ENCODE measurements at regions not wholly inside any gene's neighbourhood (a gene's known extent, or its start where the extent isn't known, plus 50 kb on each side); places are given as distances from the start of the nearest gene placed in this dataset.

DNA sequence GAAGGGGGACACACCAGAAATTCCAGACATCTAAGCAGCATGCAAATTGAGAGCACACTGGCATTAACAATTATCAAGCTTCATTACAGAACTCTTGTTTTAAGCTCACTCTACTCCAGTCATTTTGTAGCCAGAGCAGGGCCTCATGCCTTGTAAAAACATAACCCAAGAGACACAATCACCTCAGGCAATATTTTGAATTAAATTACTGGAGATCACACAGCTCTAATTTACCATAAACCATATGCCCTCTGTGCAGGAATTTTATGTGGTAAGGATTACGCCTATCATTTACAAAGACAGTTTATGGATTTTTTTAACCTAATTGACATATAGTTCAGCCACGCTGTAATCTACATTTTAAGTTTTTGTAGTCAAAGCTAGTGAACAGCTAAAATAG lies 414.1 kb upstream of the DDI1 start (continued):
- TF ChIP-seq MYC (CRISPR knock-in tag; IDR thresholded peaks at IDR 0.05; ENCODE audit: borderline replicate concordance): no peak
- TF ChIP-seq ZMYM3 (CRISPR knock-in tag; IDR thresholded peaks at IDR 0.05): no peak
- no peak for TF ChIP-seq RARA (CRISPR knock-in tag; IDR thresholded peaks at IDR 0.05)
- no peak for TF ChIP-seq ZNF629 (CRISPR knock-in tag; conservative IDR thresholded peaks at IDR 0.05)

DNA sequence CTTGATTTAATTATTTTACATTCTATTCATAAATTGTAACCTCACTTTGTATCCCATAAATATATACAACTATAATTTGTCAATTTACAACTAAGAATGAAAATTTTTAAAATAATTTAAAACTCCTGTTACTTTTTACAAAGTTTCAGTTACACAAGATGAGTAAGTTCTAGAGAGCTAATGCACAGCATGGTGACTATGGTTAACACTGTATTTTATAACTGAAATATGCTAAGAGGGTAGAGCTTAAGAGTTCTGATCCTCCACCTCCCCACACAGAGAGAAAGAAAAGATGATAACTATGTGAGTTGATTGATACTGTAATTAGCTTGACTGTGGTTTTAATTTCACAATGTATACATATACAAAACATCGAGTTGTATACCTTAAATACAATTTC lies 412.5 kb upstream of the DDI1 start:
- intact Hi-C loops (cut with micrococcal nuclease; ENCODE audit: unreplicated experiment) (no loop called here), in situ Hi-C loops (cut with HindIII; ENCODE audit: extremely low pct_ligation_motif_present, low pct_unique_long_range_greater_than_20kb) (no loop called here)
- Histone ChIP-seq H3K9me3 (ENCODE audit: low read length) (no peaks in the 10 kb centered on the region), H3K9ac (ENCODE audit: insufficient read depth, low read depth, low read length) (no peak overlapping the region), H3K27ac (ENCODE audit: extremely low read length, insufficient read depth, low read length) (no peak overlapping the region), H3K27me3 (ENCODE audit: control insufficient read depth in 1 of 2, insufficient read depth in 2 of 2, low read length in 2 of 2) (no peaks in the 10 kb centered on the region), H3K4me2 (ENCODE audit: low read depth, low read length) (no peak overlapping the region), H3K4me3 (replicated peaks in 1 of 3; ENCODE audit: insufficient read depth in 1 of 3, low read depth in 2 of 3, low read length in 3 of 3) (no peak overlapping the region), H2AFZ (ENCODE audit: low read length) (no peak overlapping the region), H4K20me1 (ENCODE audit: insufficient read depth, low read length) (no peaks in the 10 kb centered on the region), H3K36me3 (replicated peaks in 1 of 2; ENCODE audit: control insufficient read depth in 1 of 2, insufficient read depth in 2 of 2, low read length in 2 of 2) (no peaks in the 10 kb centered on the region), H3K79me2 (ENCODE audit: insufficient read depth, low read length) (no peaks in the 10 kb centered on the region), H3K4me1 (ENCODE audit: insufficient read depth, low read length) (no peaks in the 10 kb centered on the region)
- no TSS peak for BruUV-seq (replicated peaks)
- TF ChIP-seq, protein P1, sequence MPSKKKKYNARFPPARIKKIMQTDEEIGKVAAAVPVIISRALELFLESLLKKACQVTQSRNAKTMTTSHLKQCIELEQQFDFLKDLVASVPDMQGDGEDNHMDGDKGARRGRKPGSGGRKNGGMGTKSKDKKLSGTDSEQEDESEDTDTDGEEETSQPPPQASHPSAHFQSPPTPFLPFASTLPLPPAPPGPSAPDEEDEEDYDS (CRISPR knock-in tag; IDR thresholded peaks at IDR 0.05): no peak
- TF ChIP-seq, protein P2, sequence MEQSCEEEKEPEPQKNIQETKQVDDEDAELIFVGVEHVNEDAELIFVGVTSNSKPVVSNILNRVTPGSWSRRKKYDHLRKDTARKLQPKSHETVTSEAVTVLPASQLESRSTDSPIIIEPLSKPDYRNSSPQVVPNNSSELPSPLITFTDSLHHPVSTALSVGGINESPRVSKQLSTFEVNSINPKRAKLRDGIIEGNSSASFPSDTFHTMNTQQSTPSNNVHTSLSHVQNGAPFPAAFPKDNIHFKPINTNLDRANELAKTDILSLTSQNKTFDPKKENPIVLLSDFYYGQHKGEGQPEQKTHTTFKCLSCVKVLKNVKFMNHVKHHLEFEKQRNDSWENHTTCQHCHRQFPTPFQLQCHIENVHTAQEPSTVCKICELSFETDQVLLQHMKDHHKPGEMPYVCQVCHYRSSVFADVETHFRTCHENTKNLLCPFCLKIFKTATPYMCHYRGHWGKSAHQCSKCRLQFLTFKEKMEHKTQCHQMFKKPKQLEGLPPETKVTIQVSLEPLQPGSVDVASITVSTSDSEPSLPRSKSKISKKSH (CRISPR knock-in tag; IDR thresholded peaks at IDR 0.05; ENCODE audit: borderline replicate concordance): no peak
- no peak for TF ChIP-seq ZNF180 (CRISPR knock-in tag; IDR thresholded peaks at IDR 0.05; ENCODE audit: borderline replicate concordance, low read depth)
- no peak for TF ChIP-seq ZNF644 (CRISPR knock-in tag; IDR thresholded peaks at IDR 0.05; ENCODE audit: low read depth)
- TF ChIP-seq ZNF251 (CRISPR knock-in tag; IDR thresholded peaks at IDR 0.05): no peak
- no peak for TF ChIP-seq ZNF761 (CRISPR knock-in tag; conservative IDR thresholded peaks at IDR 0.05)
- TF ChIP-seq, protein P3, sequence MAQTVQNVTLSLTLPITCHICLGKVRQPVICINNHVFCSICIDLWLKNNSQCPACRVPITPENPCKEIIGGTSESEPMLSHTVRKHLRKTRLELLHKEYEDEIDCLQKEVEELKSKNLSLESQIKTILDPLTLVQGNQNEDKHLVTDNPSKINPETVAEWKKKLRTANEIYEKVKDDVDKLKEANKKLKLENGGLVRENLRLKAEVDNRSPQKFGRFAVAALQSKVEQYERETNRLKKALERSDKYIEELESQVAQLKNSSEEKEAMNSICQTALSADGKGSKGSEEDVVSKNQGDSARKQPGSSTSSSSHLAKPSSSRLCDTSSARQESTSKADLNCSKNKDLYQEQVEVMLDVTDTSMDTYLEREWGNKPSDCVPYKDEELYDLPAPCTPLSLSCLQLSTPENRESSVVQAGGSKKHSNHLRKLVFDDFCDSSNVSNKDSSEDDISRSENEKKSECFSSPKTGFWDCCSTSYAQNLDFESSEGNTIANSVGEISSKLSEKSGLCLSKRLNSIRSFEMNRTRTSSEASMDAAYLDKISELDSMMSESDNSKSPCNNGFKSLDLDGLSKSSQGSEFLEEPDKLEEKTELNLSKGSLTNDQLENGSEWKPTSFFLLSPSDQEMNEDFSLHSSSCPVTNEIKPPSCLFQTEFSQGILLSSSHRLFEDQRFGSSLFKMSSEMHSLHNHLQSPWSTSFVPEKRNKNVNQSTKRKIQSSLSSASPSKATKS (CRISPR knock-in tag; IDR thresholded peaks at IDR 0.05): no peak
- no peak for TF ChIP-seq ZNF143 (CRISPR knock-in tag; IDR thresholded peaks at IDR 0.05)
- no peak for TF ChIP-seq PITX1 (CRISPR knock-in tag; IDR thresholded peaks at IDR 0.05)
- TF ChIP-seq ZBTB1 (CRISPR knock-in tag; IDR thresholded peaks at IDR 0.05; ENCODE audit: borderline replicate concordance): no peak
- TF ChIP-seq EP300 (IDR thresholded peaks at IDR 0.05; ENCODE audit: low read depth in 2 of 2, low read length in 2 of 2): no peak
- no peak for TF ChIP-seq EP300 (CRISPR knock-in tag; IDR thresholded peaks at IDR 0.05; ENCODE audit: borderline replicate concordance)
- no peak for TF ChIP-seq FOXK2 (IDR thresholded peaks at IDR 0.05)
- TF ChIP-seq ZNF670 (CRISPR knock-in tag; IDR thresholded peaks at IDR 0.05; ENCODE audit: borderline replicate concordance): no peak
- TF ChIP-seq ZNF496 (CRISPR knock-in tag; IDR thresholded peaks at IDR 0.05; ENCODE audit: insufficient replicate concordance): no peak
- DNase-seq (ENCODE audit: low spot score) (no peak), FAIRE-seq (no peak), ATAC-seq (no peak)
- 0% methylated on average over 1 of the region's 1 CpG for WGBS (ENCODE audit: low lambda C conversion rate)
- ChIA-PET CTCF (ENCODE audit: low intra/inter-chr PET ratio, low total read pairs) (no interaction called here), POLR2A (no interaction called here)

Measured in HepG2 (cell line).